ENCODE measurements at regions not wholly inside any gene's neighbourhood (a gene's known extent, or its start where the extent isn't known, plus 50 kb on each side); places are given as distances from the start of the nearest gene placed in this dataset.

GRCh38 chr20:39676241-39676640 is 714.1 kb downstream of the DHX35 start:
- Histone ChIP-seq H3K4me2 (ENCODE audit: low read length) (no peak overlapping the region), H3K27ac (ENCODE audit: low read length) (no peak overlapping the region), H3K36me3 (ENCODE audit: low read depth, low read length) (no peaks in the 10 kb centered on the region), H4K20me1 (ENCODE audit: low read length) (no peaks in the 10 kb centered on the region), H3K27me3 (ENCODE audit: low read length) (no peaks in the 10 kb centered on the region), H3K79me2 (ENCODE audit: low read length) (no peaks in the 10 kb centered on the region), H3F3A (ENCODE audit: low read length, unreplicated experiment) (no peaks in the 10 kb centered on the region), H3K4me3 (ENCODE audit: low read length) (no peak overlapping the region), H3K9ac (ENCODE audit: low read length) (no peak overlapping the region), H3K9me3 (ENCODE audit: low read length) (peaks cover 10% of the 10 kb centered on the region), H3K9me2 (replicated peaks; ENCODE audit: low read length) (no peaks in the 10 kb centered on the region), H2AFZ (ENCODE audit: low read length) (no peak overlapping the region), H3K4me1 (ENCODE audit: insufficient read depth, low read length) (no peaks in the 10 kb centered on the region)
- no peak for TF ChIP-seq EZH2 (IDR thresholded peaks at IDR 0.05; ENCODE audit: low read length, unreplicated experiment)
- TF ChIP-seq CTCF (conservative IDR thresholded peaks at IDR 0.05; ENCODE audit: low read depth, low read length), result no peak
- no peak for TF ChIP-seq EZH2phosphoT487 (IDR thresholded peaks at IDR 0.05; ENCODE audit: borderline replicate concordance, low read length)
- ATAC-seq (no peak), DNase-seq (no peak)
- POLR2A ChIA-PET (ENCODE audit: unreplicated experiment), result no interaction called here
- intact Hi-C loops (cut with micrococcal nuclease), result no loop called here
- BruUV-seq (replicated peaks), result no TSS peak
- CTCF ChIA-PET, result no interaction called here

GRCh38 chr20:39674842-39675241 is 712.7 kb downstream of the DHX35 start:
- no peak overlapping the region for H3K27ac ChIP-seq (ENCODE audit: low read length)
- H3K9me3 ChIP-seq (ENCODE audit: low read length), result peaks cover 6% of the 10 kb centered on the region
- ATAC-seq, result no peak
- H3F3A ChIP-seq (ENCODE audit: low read length, unreplicated experiment), result no peaks in the 10 kb centered on the region
- H3K4me2 ChIP-seq (ENCODE audit: low read length), result no peak overlapping the region
- no TSS peak for BruUV-seq (replicated peaks)
- no peak for DNase-seq
- no peaks in the 10 kb centered on the region for H3K27me3 ChIP-seq (ENCODE audit: low read length)
- TF ChIP-seq CTCF (conservative IDR thresholded peaks at IDR 0.05; ENCODE audit: low read depth, low read length) (no peak), EZH2phosphoT487 (IDR thresholded peaks at IDR 0.05; ENCODE audit: borderline replicate concordance, low read length) (no peak), EZH2 (IDR thresholded peaks at IDR 0.05; ENCODE audit: low read length, unreplicated experiment) (no peak)
- POLR2A ChIA-PET (ENCODE audit: unreplicated experiment), result no interaction called here
- H3K79me2 ChIP-seq (ENCODE audit: low read length), result no peaks in the 10 kb centered on the region
- H3K9me2 ChIP-seq (replicated peaks; ENCODE audit: low read length), result no peaks in the 10 kb centered on the region
- no peak overlapping the region for H3K9ac ChIP-seq (ENCODE audit: low read length)
- H4K20me1 ChIP-seq (ENCODE audit: low read length), result no peaks in the 10 kb centered on the region
- no peak overlapping the region for H3K4me3 ChIP-seq (ENCODE audit: low read length)
- CTCF ChIA-PET, result no interaction called here
- H3K36me3 ChIP-seq (ENCODE audit: low read depth, low read length), result no peaks in the 10 kb centered on the region
- no peak overlapping the region for H2AFZ ChIP-seq (ENCODE audit: low read length)
- H3K4me1 ChIP-seq (ENCODE audit: insufficient read depth, low read length), result no peaks in the 10 kb centered on the region
- intact Hi-C loops (cut with micrococcal nuclease), result no loop called here

- Histone ChIP-seq H4K20me1 (ENCODE audit: low read length) (no peaks in the 10 kb centered on the region), H3K4me1 (ENCODE audit: insufficient read depth, low read length) (no peaks in the 10 kb centered on the region), H3K9me3 (ENCODE audit: low read length) (peaks cover 21% of the 10 kb centered on the region), H3K79me2 (ENCODE audit: low read length) (no peaks in the 10 kb centered on the region), H2AFZ (ENCODE audit: low read length) (no peak overlapping the region), H3K9ac (ENCODE audit: low read length) (no peak overlapping the region), H3K27me3 (ENCODE audit: low read length) (no peaks in the 10 kb centered on the region), H3K36me3 (ENCODE audit: low read depth, low read length) (no peaks in the 10 kb centered on the region), H3F3A (ENCODE audit: low read length, unreplicated experiment) (no peaks in the 10 kb centered on the region), H3K9me2 (replicated peaks; ENCODE audit: low read length) (no peaks in the 10 kb centered on the region), H3K4me3 (ENCODE audit: low read length) (no peak overlapping the region), H3K27ac (ENCODE audit: low read length) (no peak overlapping the region), H3K4me2 (ENCODE audit: low read length) (no peak overlapping the region)
- ChIA-PET CTCF (no interaction called here), POLR2A (ENCODE audit: unreplicated experiment) (no interaction called here)
- BruUV-seq (replicated peaks), result no TSS peak
- no peak for TF ChIP-seq EZH2phosphoT487 (IDR thresholded peaks at IDR 0.05; ENCODE audit: borderline replicate concordance, low read length)
- no peak for TF ChIP-seq EZH2 (IDR thresholded peaks at IDR 0.05; ENCODE audit: low read length, unreplicated experiment)
- TF ChIP-seq CTCF (conservative IDR thresholded peaks at IDR 0.05; ENCODE audit: low read depth, low read length), result no peak
- ATAC-seq, result no peak
- intact Hi-C loops (cut with micrococcal nuclease), result no loop called here
- no peak for DNase-seq
Measured at GRCh38 chr20:39670988-39671387, 708.8 kb downstream of the DHX35 start.
